22Rv1 (cell line): ENCODE measurements at regions not wholly inside any gene's neighbourhood (a gene's known extent, or its start where the extent isn't known, plus 50 kb on each side); places are given as distances from the start of the nearest gene placed in this dataset.

Experiments
- ZFX ChIP-seq: fragments of 450-650 bp; IDR thresholded peaks from 2 replicates; pipeline ENCODE4 v1.6.1; 2017; ENCODE audit warnings: antibody characterized with exemption, borderline replicate concordance
- TF ChIP-seq, protein P1 (sequence below): fragments of 450-650 bp; IDR thresholded peaks from 2 replicates; pipeline ENCODE4 v1.5.1; 2017; ENCODE audit warnings: mild to moderate bottlenecking

DNA sequence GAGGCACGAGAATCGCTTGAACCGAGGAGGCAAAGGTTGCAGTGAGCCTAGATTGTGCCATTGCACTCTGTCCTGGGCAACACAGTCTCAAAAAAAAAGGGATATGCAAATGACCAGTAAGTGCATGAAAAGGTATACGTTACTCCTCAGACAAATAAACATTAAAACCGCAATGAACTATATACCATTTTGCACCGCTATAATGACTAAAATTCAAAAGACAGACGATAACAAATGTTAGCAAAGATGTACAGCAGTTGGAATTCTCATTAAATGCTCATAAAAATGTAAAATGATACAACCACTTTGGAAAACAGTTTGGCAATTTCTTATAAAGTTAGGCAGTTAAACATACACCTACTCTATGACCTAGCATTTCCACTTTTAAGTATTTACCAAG, 67.4 kb upstream of the MSH6 start:
- TF ChIP-seq, protein P1, sequence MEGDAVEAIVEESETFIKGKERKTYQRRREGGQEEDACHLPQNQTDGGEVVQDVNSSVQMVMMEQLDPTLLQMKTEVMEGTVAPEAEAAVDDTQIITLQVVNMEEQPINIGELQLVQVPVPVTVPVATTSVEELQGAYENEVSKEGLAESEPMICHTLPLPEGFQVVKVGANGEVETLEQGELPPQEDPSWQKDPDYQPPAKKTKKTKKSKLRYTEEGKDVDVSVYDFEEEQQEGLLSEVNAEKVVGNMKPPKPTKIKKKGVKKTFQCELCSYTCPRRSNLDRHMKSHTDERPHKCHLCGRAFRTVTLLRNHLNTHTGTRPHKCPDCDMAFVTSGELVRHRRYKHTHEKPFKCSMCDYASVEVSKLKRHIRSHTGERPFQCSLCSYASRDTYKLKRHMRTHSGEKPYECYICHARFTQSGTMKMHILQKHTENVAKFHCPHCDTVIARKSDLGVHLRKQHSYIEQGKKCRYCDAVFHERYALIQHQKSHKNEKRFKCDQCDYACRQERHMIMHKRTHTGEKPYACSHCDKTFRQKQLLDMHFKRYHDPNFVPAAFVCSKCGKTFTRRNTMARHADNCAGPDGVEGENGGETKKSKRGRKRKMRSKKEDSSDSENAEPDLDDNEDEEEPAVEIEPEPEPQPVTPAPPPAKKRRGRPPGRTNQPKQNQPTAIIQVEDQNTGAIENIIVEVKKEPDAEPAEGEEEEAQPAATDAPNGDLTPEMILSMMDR = no peak
- no peak for TF ChIP-seq ZFX
